ENCODE measurements at regions not wholly inside any gene's neighbourhood (a gene's known extent, or its start where the extent isn't known, plus 50 kb on each side); places are given as distances from the start of the nearest gene placed in this dataset.

GRCh38 chr3:30293621-30294240 lies 312.7 kb upstream of the TGFBR2 start:
- no peak for DNase-seq (ENCODE audit: low read depth, low spot score)
- no peaks in the 10 kb centered on the region for H3K27me3 ChIP-seq (ENCODE audit: control insufficient read depth, insufficient read depth, low read length)
- ChIA-PET POLR2A (no interaction called here), CTCF (no interaction called here)
- no peak overlapping the region for H3K4me3 ChIP-seq (ENCODE audit: low read depth in 2 of 2, low read length in 2 of 2)
- no peak for ATAC-seq
- no peak overlapping the region for H3K27ac ChIP-seq (ENCODE audit: low read length)
- in situ Hi-C loops (cut with HindIII; ENCODE audit: low pct_unique_long_range_greater_than_20kb, low sequenced_read_pairs) (no loop called here), intact Hi-C loops (cut with micrococcal nuclease; ENCODE audit: unreplicated experiment) (no loop called here)
- BruUV-seq (replicated peaks), result no TSS peak
- H3K4me1 ChIP-seq (ENCODE audit: control insufficient read depth, insufficient read depth, low read length), result no peaks in the 10 kb centered on the region
- TF ChIP-seq, protein P1, sequence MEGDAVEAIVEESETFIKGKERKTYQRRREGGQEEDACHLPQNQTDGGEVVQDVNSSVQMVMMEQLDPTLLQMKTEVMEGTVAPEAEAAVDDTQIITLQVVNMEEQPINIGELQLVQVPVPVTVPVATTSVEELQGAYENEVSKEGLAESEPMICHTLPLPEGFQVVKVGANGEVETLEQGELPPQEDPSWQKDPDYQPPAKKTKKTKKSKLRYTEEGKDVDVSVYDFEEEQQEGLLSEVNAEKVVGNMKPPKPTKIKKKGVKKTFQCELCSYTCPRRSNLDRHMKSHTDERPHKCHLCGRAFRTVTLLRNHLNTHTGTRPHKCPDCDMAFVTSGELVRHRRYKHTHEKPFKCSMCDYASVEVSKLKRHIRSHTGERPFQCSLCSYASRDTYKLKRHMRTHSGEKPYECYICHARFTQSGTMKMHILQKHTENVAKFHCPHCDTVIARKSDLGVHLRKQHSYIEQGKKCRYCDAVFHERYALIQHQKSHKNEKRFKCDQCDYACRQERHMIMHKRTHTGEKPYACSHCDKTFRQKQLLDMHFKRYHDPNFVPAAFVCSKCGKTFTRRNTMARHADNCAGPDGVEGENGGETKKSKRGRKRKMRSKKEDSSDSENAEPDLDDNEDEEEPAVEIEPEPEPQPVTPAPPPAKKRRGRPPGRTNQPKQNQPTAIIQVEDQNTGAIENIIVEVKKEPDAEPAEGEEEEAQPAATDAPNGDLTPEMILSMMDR (IDR thresholded peaks at IDR 0.05), result no peak
- TF ChIP-seq TCF7L2 (IDR thresholded peaks at IDR 0.05; ENCODE audit: low read depth, low read length) (no peak), SIN3A (IDR thresholded peaks at IDR 0.05; ENCODE audit: borderline replicate concordance, insufficient read depth, low read depth, low read length) (no peak), POLR2AphosphoS5 (IDR thresholded peaks at IDR 0.05; ENCODE audit: low read depth, low read length) (no peak)
- TF ChIP-seq, protein P2, sequence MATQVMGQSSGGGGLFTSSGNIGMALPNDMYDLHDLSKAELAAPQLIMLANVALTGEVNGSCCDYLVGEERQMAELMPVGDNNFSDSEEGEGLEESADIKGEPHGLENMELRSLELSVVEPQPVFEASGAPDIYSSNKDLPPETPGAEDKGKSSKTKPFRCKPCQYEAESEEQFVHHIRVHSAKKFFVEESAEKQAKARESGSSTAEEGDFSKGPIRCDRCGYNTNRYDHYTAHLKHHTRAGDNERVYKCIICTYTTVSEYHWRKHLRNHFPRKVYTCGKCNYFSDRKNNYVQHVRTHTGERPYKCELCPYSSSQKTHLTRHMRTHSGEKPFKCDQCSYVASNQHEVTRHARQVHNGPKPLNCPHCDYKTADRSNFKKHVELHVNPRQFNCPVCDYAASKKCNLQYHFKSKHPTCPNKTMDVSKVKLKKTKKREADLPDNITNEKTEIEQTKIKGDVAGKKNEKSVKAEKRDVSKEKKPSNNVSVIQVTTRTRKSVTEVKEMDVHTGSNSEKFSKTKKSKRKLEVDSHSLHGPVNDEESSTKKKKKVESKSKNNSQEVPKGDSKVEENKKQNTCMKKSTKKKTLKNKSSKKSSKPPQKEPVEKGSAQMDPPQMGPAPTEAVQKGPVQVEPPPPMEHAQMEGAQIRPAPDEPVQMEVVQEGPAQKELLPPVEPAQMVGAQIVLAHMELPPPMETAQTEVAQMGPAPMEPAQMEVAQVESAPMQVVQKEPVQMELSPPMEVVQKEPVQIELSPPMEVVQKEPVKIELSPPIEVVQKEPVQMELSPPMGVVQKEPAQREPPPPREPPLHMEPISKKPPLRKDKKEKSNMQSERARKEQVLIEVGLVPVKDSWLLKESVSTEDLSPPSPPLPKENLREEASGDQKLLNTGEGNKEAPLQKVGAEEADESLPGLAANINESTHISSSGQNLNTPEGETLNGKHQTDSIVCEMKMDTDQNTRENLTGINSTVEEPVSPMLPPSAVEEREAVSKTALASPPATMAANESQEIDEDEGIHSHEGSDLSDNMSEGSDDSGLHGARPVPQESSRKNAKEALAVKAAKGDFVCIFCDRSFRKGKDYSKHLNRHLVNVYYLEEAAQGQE (IDR thresholded peaks at IDR 0.05; ENCODE audit: insufficient read depth in 1 of 2, low read depth in 2 of 2, low read length in 1 of 2), result no peak
- H3K36me3 ChIP-seq (ENCODE audit: control insufficient read depth, insufficient read depth, low read length), result no peaks in the 10 kb centered on the region
- H3K9me3 ChIP-seq (ENCODE audit: control insufficient read depth, insufficient read depth, low read depth, low read length), result no peaks in the 10 kb centered on the region

GRCh38 chr3:30294241-30294667 lies 312.1 kb upstream of the TGFBR2 start:
- Histone ChIP-seq H3K27ac (ENCODE audit: low read length) (no peak overlapping the region), H3K9me3 (ENCODE audit: control insufficient read depth, insufficient read depth, low read depth, low read length) (no peaks in the 10 kb centered on the region), H3K36me3 (ENCODE audit: control insufficient read depth, insufficient read depth, low read length) (no peaks in the 10 kb centered on the region), H3K4me1 (ENCODE audit: control insufficient read depth, insufficient read depth, low read length) (no peaks in the 10 kb centered on the region), H3K4me3 (ENCODE audit: low read depth in 2 of 2, low read length in 2 of 2) (no peak overlapping the region), H3K27me3 (ENCODE audit: control insufficient read depth, insufficient read depth, low read length) (no peaks in the 10 kb centered on the region)
- ChIA-PET CTCF (no interaction called here), POLR2A (no interaction called here)
- no peak for TF ChIP-seq TCF7L2 (IDR thresholded peaks at IDR 0.05; ENCODE audit: low read depth, low read length)
- TF ChIP-seq, protein P1 (IDR thresholded peaks at IDR 0.05), result no peak
- TF ChIP-seq SIN3A (IDR thresholded peaks at IDR 0.05; ENCODE audit: borderline replicate concordance, insufficient read depth, low read depth, low read length), result no peak
- TF ChIP-seq, protein P2 (IDR thresholded peaks at IDR 0.05; ENCODE audit: insufficient read depth in 1 of 2, low read depth in 2 of 2, low read length in 1 of 2), result no peak
- no peak for TF ChIP-seq POLR2AphosphoS5 (IDR thresholded peaks at IDR 0.05; ENCODE audit: low read depth, low read length)
- no peak for ATAC-seq
- in situ Hi-C loops (cut with HindIII; ENCODE audit: low pct_unique_long_range_greater_than_20kb, low sequenced_read_pairs), result no loop called here
- intact Hi-C loops (cut with micrococcal nuclease; ENCODE audit: unreplicated experiment), result no loop called here
- BruUV-seq (replicated peaks), result no TSS peak
- no peak for DNase-seq (ENCODE audit: low read depth, low spot score)

Data from Panc1 (cell line).